22Rv1 (cell line): ENCODE measurements at regions not wholly inside any gene's neighbourhood (a gene's known extent, or its start where the extent isn't known, plus 50 kb on each side); places are given as distances from the start of the nearest gene placed in this dataset.
"Not testable (repeated sequence)": the region's sequence is repeated elsewhere in the genome, so short reads cannot be mapped to it uniquely, and the experiment has no call there.

Experiments
- H3K27ac ChIP-seq: fragments of 450-650 bp; 2 replicates; pipeline ENCODE4 v1.5.1; 2017
- ZFX ChIP-seq: fragments of 450-650 bp; IDR thresholded peaks from 2 replicates; pipeline ENCODE4 v1.6.1; 2017; ENCODE audit warnings: antibody characterized with exemption, borderline replicate concordance
- TF ChIP-seq, protein P1 (sequence below): fragments of 450-650 bp; IDR thresholded peaks from 2 replicates; pipeline ENCODE4 v1.5.1; 2017; ENCODE audit warnings: mild to moderate bottlenecking

- TF ChIP-seq, protein P1, sequence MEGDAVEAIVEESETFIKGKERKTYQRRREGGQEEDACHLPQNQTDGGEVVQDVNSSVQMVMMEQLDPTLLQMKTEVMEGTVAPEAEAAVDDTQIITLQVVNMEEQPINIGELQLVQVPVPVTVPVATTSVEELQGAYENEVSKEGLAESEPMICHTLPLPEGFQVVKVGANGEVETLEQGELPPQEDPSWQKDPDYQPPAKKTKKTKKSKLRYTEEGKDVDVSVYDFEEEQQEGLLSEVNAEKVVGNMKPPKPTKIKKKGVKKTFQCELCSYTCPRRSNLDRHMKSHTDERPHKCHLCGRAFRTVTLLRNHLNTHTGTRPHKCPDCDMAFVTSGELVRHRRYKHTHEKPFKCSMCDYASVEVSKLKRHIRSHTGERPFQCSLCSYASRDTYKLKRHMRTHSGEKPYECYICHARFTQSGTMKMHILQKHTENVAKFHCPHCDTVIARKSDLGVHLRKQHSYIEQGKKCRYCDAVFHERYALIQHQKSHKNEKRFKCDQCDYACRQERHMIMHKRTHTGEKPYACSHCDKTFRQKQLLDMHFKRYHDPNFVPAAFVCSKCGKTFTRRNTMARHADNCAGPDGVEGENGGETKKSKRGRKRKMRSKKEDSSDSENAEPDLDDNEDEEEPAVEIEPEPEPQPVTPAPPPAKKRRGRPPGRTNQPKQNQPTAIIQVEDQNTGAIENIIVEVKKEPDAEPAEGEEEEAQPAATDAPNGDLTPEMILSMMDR = no peak
- TF ChIP-seq ZFX = no peak
- H3K27ac ChIP-seq = no peak overlapping the region
Measured at GRCh38 chr3:168803536-168803935, 707.8 kb upstream of the GOLIM4 start.

DNA sequence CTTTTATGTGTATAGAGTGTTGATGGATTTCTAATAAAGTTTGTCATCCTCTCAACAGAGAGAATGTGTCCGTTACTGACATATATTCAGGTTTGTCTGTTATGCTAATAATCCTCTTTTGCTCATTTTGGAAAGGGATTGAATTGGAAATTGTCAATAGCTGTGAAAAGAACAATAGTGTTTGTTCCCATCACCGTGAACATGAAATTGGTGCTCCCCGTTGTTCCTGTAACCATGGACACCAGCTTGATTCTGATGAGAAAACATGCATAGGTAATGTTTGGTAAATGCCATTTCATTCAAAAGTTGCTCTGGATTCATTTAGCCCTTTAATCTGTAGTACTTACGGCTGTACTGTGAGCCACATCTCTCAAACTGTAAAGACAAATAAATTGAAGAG, 707.0 kb upstream of the GOLIM4 start:
- TF ChIP-seq, protein P1 = no peak
- TF ChIP-seq ZFX = no peak
- H3K27ac ChIP-seq = no peak overlapping the region

DNA sequence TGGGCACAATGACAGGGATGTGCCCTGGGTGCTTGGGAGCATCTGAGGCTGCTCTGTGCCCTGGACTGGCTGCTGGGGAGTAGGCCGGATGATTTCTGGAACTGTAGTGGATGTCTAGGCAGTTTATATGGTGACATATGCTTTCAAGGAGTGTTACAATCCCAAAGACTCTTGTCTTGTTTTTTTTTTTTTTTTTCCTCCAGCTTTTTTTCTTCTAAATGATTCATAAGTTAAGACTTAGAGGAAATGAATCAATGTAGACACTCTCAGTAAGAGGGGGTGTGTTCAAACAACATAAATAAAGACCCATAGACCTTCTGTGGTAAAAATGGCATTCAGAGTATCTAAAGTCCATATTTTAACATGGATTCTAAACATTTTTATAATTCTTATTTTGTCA, 706.1 kb upstream of the GOLIM4 start:
- TF ChIP-seq ZFX = no peak
- TF ChIP-seq, protein P1 = no peak
- no peak overlapping the region for H3K27ac ChIP-seq

- no peak overlapping the region for H3K27ac ChIP-seq
- TF ChIP-seq ZFX = no peak
- TF ChIP-seq, protein P1 = no peak
Measured at GRCh38 chr3:168796339-168796738, 700.6 kb upstream of the GOLIM4 start.

- TF ChIP-seq ZFX = no peak
- TF ChIP-seq, protein P1 = no peak
- H3K27ac ChIP-seq = no peak overlapping the region
Measured at GRCh38 chr3:168794427-168794826, 698.7 kb upstream of the GOLIM4 start.

DNA sequence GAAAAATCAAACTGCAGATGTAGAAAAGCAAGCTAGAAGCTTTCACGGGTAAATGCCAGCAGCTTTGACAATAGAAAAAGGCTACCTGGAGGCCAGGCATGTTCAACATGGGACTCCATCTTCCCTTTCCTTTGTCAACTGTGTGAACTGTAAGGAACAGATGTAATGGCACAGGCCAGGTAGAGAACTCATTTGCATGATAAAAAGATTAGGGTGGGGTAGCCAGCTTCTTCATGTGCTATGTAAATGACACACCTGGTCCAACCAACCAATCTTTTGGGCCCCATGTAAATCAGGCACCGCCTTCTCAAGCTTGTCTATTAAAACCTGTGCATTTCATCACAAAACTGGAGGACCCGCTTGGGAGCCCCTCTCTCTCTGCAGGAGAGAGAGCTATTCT, 686.5 kb upstream of the GOLIM4 start:
- TF ChIP-seq, protein P1 = no peak
- no peak for TF ChIP-seq ZFX
- H3K27ac ChIP-seq = no peak overlapping the region

- not testable (repeated sequence) for H3K27ac ChIP-seq
Measured at GRCh38 chr3:168779970-168780645, 684.4 kb upstream of the GOLIM4 start.

DNA sequence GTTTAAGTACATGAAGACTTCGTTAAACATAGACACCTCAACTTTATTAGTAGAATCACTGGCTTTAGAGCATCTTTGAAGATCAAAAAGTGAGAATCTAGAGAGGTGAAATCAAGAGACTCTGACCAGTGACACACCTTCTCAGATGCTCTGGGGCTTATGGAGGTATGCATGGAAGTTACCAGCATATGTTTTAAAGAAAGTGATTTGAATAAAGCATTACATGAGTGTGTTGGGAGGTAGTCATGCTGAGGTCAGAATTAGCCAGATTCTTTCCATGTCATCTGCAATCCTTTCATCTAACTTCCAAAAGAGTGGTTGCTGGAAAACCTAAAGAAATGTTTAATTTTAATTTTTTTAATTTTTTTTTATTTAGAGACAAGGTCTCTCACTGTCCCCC, 658.0 kb upstream of the GOLIM4 start:
- no peak overlapping the region for H3K27ac ChIP-seq
- no peak for TF ChIP-seq ZFX
- TF ChIP-seq, protein P1 = no peak
